GM23248 (cell line): ENCODE measurements at regions not wholly inside any gene's neighbourhood (a gene's known extent, or its start where the extent isn't known, plus 50 kb on each side); places are given as distances from the start of the nearest gene placed in this dataset.

Experiments used
- DNase-seq: peaks from one replicate; pipeline ENCODE4 v3.0.0-alpha.2; 2015
- H2AFZ ChIP-seq: fragments of 200-600 bp; sonication (generic); 2 replicates; pipeline ENCODE4 v1.6.1; 2016; ENCODE audit warnings: antibody characterized with exemption
- H3F3A ChIP-seq: fragments of 200-600 bp; sonication (generic); 2 replicates; pipeline ENCODE4 v1.6.1; 2016; ENCODE audit warnings: mild to moderate bottlenecking, antibody characterized with exemption, mixed run types; ENCODE audit not compliant: insufficient read depth
- H3K27ac ChIP-seq: fragments of 200-600 bp; sonication (generic); 2 replicates; pipeline ENCODE4 v1.5.1; 2016; ENCODE audit warnings: mild to moderate bottlenecking
- H3K27me3 ChIP-seq: fragments of 200-600 bp; sonication (generic); replicated peaks from 2 replicates; pipeline ENCODE4 v1.6.1; 2016; ENCODE audit warnings: mild to moderate bottlenecking; ENCODE audit not compliant: insufficient read depth
- H3K36me3 ChIP-seq: fragments of 200-600 bp; sonication (generic); 2 replicates; pipeline ENCODE4 v1.6.1; 2016; ENCODE audit warnings: low read depth, mild to moderate bottlenecking
- H3K4me1 ChIP-seq: fragments of 200-600 bp; sonication (generic); 2 replicates; pipeline ENCODE4 v1.6.1; 2016; ENCODE audit warnings: mild to moderate bottlenecking; ENCODE audit not compliant: insufficient read depth
- H3K4me2 ChIP-seq: fragments of 200-600 bp; sonication (generic); one replicate; pipeline ENCODE4 v1.6.1; 2016; ENCODE audit warnings: mild to moderate bottlenecking; ENCODE audit not compliant: unreplicated experiment
- H3K4me3 ChIP-seq: fragments of 200-600 bp; sonication (generic); 2 replicates; pipeline ENCODE4 v1.5.1; 2016; ENCODE audit warnings: mild to moderate bottlenecking
- H3K79me2 ChIP-seq: fragments of 200-600 bp; sonication (generic); 2 replicates; pipeline ENCODE4 v1.6.1; 2016; ENCODE audit warnings: mild to moderate bottlenecking; ENCODE audit not compliant: insufficient read depth
- H3K9ac ChIP-seq: fragments of 200-600 bp; sonication (generic); 2 replicates; pipeline ENCODE4 v1.6.1; 2016; ENCODE audit warnings: mild to moderate bottlenecking
- H3K9me2 ChIP-seq: fragments of 200-600 bp; sonication (generic); 2 replicates; pipeline ENCODE4 v1.6.1; 2016; ENCODE audit warnings: mixed run types, mild to moderate bottlenecking, moderate library complexity; ENCODE audit not compliant: insufficient read depth
- H3K9me3 ChIP-seq: fragments of 200-600 bp; sonication (generic); one replicate; pipeline ENCODE4 v1.6.1; 2017; ENCODE audit warnings: low read depth
- H4K20me1 ChIP-seq: fragments of 200-600 bp; sonication (generic); 2 replicates; pipeline ENCODE4 v1.6.0; 2016; ENCODE audit not compliant: insufficient read depth
- EZH2 ChIP-seq: fragments of 200-600 bp; sonication (generic); IDR thresholded peaks from 2 replicates; pipeline ENCODE4 v1.6.1; 2018; ENCODE audit warnings: antibody characterized with exemption, mild to moderate bottlenecking; ENCODE audit not compliant: insufficient read depth, poor library complexity, severe bottlenecking
- EZH2phosphoT487 ChIP-seq: fragments of 200-600 bp; sonication (generic); IDR thresholded peaks from 2 replicates; pipeline ENCODE4 v1.6.1; 2018; ENCODE audit warnings: antibody characterized with exemption, moderate library complexity, mild to moderate bottlenecking, low read depth; ENCODE audit not compliant: insufficient read depth
- WGBS, 2 experiments: methylation state at CpG; one replicate each; pipeline ENCODE4 v1.1.6; 2015 to 2017; ENCODE audit warnings: low lambda C conversion rate in 2 of 2, low coverage in 1 of 2; ENCODE audit errors: missing lambda C conversion rate in 2 of 2; 5-methylcytosine and 5-hydroxymethylcytosine counted together
- in situ Hi-C: fragments of 300-500 bp; cut with MboI; formaldehyde crosslinking; loops from 2 replicates; pipeline ENCODE4 v1.15.0; 2020

DNA sequence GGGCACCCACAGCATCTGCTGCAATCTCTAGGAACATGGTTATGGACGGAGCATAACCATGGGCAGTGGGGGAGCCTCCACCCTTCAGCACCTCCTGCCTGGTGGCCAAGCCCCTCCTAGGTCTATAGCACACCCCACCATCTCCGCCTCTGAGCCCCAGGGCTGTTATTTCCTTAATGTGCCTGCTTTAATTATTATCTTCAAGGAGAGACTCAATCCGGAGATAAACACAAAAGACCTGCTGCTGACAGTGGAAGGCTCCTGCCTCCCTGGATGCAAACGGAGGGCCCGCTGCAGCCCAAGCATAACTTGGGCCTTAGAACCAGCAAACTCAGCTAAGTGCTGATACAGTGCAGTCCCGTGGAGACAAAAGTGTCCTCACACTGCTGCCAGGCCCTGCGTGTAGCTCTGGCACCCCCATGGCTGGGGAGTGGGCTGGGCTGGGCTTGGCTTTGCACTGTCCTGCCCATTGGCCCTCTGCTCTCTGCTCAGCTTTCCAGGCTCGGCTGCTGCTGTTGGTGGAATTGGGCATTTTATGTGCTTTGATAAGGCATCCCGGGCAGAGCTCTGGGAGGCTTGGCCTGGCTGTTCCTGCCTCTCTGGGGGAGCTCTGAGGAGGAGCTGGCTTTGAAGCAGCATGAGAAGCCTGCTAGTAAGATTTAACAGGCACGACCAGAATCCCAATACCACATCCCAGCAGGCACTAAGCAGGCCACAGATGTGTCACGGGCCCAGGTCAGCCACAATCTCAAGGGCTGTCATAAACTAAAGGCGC is 620.2 kb downstream of the PTPRU start:
- in situ Hi-C loops: no loop called here

DNA sequence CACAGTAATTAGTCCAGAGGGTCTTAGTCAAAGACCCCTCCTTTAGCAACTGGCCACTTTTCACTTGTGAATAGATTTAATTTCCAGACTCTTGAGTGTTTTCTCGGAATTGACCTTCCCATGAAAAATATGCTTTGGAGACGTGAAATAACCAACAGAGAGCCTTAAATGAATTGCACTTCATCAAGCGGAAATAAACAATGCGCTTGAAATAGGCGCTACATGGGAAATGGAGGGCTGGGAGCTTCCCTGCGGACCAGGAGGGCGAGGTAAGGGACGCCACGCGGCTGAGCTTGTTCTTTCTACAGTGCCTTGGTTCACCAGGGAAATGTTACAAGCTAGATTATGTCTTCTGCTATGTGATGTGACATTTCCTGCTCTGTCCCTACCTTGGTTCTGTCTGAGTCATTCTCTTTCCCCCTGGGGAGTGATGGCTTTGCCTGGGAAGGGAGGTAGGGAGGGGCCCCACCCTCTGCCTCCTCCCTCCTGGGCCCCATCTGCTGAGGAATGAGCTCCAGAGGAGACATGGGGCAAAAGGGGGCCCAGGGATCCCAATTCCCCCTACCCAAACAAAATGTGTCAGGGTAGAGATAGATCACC is 619.3 kb downstream of the PTPRU start:
- peaks cover 10% of the 10 kb centered on the region for H3K27me3 ChIP-seq
- TF ChIP-seq EZH2phosphoT487: no peak
- no peak for TF ChIP-seq EZH2
- no peak overlapping the region for H3K4me3 ChIP-seq
- H3K9me2 ChIP-seq: no peaks in the 10 kb centered on the region
- H3K9me3 ChIP-seq: no peaks in the 10 kb centered on the region
- in situ Hi-C loops: no loop called here
- H3K4me2 ChIP-seq: no peak overlapping the region
- H3K27ac ChIP-seq: no peak overlapping the region
- H3K9ac ChIP-seq: no peak overlapping the region
- no peaks in the 10 kb centered on the region for H4K20me1 ChIP-seq
- no peaks in the 10 kb centered on the region for H3K4me1 ChIP-seq
- H3F3A ChIP-seq: no peaks in the 10 kb centered on the region
- no peaks in the 10 kb centered on the region for H3K36me3 ChIP-seq
- no peak overlapping the region for H2AFZ ChIP-seq
- DNase-seq: no peak
- H3K79me2 ChIP-seq: no peaks in the 10 kb centered on the region
- WGBS, 2 experiments: 66% methylated on average over 10 of the region's 10 CpGs

More for the DNA sequence above, 620.2 kb downstream of the PTPRU start:
- Histone ChIP-seq H3K27me3 (peaks cover 10% of the 10 kb centered on the region), H3K9ac (no peak overlapping the region), H4K20me1 (no peaks in the 10 kb centered on the region), H2AFZ (no peak overlapping the region), H3K4me2 (no peak overlapping the region), H3K36me3 (no peaks in the 10 kb centered on the region), H3K4me3 (no peak overlapping the region), H3K27ac (no peak overlapping the region), H3K79me2 (no peaks in the 10 kb centered on the region), H3K9me2 (no peaks in the 10 kb centered on the region), H3F3A (no peaks in the 10 kb centered on the region), H3K4me1 (no peaks in the 10 kb centered on the region), H3K9me3 (no peaks in the 10 kb centered on the region)
- DNase-seq: no peak
- TF ChIP-seq EZH2phosphoT487: no peak
- no peak for TF ChIP-seq EZH2
- WGBS, 2 experiments: 27 to 32% methylated on average over 12 of the region's 12 CpGs

GRCh38 chr1:29854700-29855276 is 618.5 kb downstream of the PTPRU start:
- H3K4me3 ChIP-seq: no peak overlapping the region
- H3K9ac ChIP-seq: no peak overlapping the region
- in situ Hi-C loops: no loop called here
- no peak overlapping the region for H3K27ac ChIP-seq
- WGBS, 2 experiments: 48 to 56% methylated on average over 9 of the region's 9 CpGs
- TF ChIP-seq EZH2phosphoT487 (no peak), EZH2 (no peak)
- H3K4me2 ChIP-seq: no peak overlapping the region
- peaks cover 17% of the 10 kb centered on the region for H3K27me3 ChIP-seq
- no peaks in the 10 kb centered on the region for H3F3A ChIP-seq
- no peaks in the 10 kb centered on the region for H3K4me1 ChIP-seq
- no peaks in the 10 kb centered on the region for H4K20me1 ChIP-seq
- no peaks in the 10 kb centered on the region for H3K36me3 ChIP-seq
- H3K79me2 ChIP-seq: no peaks in the 10 kb centered on the region
- no peak for DNase-seq
- H2AFZ ChIP-seq: no peak overlapping the region
- H3K9me3 ChIP-seq: no peaks in the 10 kb centered on the region
- no peaks in the 10 kb centered on the region for H3K9me2 ChIP-seq

- no peak for TF ChIP-seq EZH2phosphoT487
- no peak for TF ChIP-seq EZH2
- H3K27me3 ChIP-seq: peaks cover 20% of the 10 kb centered on the region
- no peaks in the 10 kb centered on the region for H3K36me3 ChIP-seq
- H3K27ac ChIP-seq: no peak overlapping the region
- no peak overlapping the region for H3K4me2 ChIP-seq
- H3K9me2 ChIP-seq: no peaks in the 10 kb centered on the region
- no peaks in the 10 kb centered on the region for H4K20me1 ChIP-seq
- H3K79me2 ChIP-seq: no peaks in the 10 kb centered on the region
- no peaks in the 10 kb centered on the region for H3K4me1 ChIP-seq
- H3F3A ChIP-seq: no peaks in the 10 kb centered on the region
- H3K4me3 ChIP-seq: no peak overlapping the region
- no peak overlapping the region for H2AFZ ChIP-seq
- no peaks in the 10 kb centered on the region for H3K9me3 ChIP-seq
- in situ Hi-C loops: no loop called here
- WGBS, 2 experiments: 33 to 45% methylated on average over 10 of the region's 10 CpGs
- no peak overlapping the region for H3K9ac ChIP-seq
- DNase-seq: no peak
These were observed 617.5 kb downstream of the PTPRU start for GRCh38 chr1:29853716-29854330.
